B cell (primary cell): ENCODE measurements at regions not wholly inside any gene's neighbourhood (a gene's known extent, or its start where the extent isn't known, plus 50 kb on each side); places are given as distances from the start of the nearest gene placed in this dataset.
A peak's percentile ranks its signal among the peaks of the same experiment; 100 is the strongest.

ENCODE experiments used
- ATAC-seq: fragments of 200-7000 bp; cut with Tn5 transposase; one replicate; pipeline ENCODE4 v1.10.0; 2021; ENCODE audit warnings: low read depth, mild to moderate bottlenecking, moderate number of reproducible peaks, moderate library complexity
- CTCF ChIA-PET: fragments of 350-600 bp; sonication (Branson Sonifier 250); formaldehyde crosslinking; loops from one replicate; lab custom pipeline; 2021; ENCODE audit warnings: antibody characterized with exemption, inconsistent platforms; lab: Charles Lee
- POLR2A ChIA-PET: fragments of 350-600 bp; sonication (Branson Sonifier 250); formaldehyde crosslinking; loops from one replicate; lab custom pipeline; 2021; ENCODE audit warnings: antibody characterized with exemption; lab: Charles Lee
- DNase-seq: peaks from one replicate; pipeline ENCODE4 v3.0.0; 2013
- H2AFZ ChIP-seq: 2 replicates; pipeline ENCODE4 v1.6.1; 2012; ENCODE audit warnings: mild to moderate bottlenecking, low read depth, low read length; ENCODE audit not compliant: insufficient read depth, poor library complexity, severe bottlenecking
- H3K27ac ChIP-seq, 2 donors: 1 replicate in 1 of 2; 2 replicates in 1 of 2; pipeline ENCODE4 v1.5.1; 2012 to 2013; ENCODE audit warnings: low read length in 2 of 2, mild to moderate bottlenecking in 2 of 2, moderate library complexity in 1 of 2
- H3K27me3 ChIP-seq, 4 experiments: fragments of 200-600 bp in 1 of 4; sonication (generic) in 1 of 4; replicated peaks in 1 of 4; 1 replicate in 2 of 4; 2 replicates in 2 of 4; pipeline versions ENCODE4 v1.6.1 to v1.7.0; 2013 to 2016; ENCODE audit warnings: low read length in 3 of 4, mild to moderate bottlenecking in 2 of 4, mixed read lengths in 1 of 4, moderate library complexity in 1 of 4; ENCODE audit not compliant: insufficient read depth in 4 of 4, control insufficient read depth in 3 of 4; ENCODE audit errors: control extremely low read depth in 1 of 4
- H3K36me3 ChIP-seq, 2 experiments: replicated peaks in 1 of 2; 1 replicate in 1 of 2; 2 replicates in 1 of 2; pipeline versions ENCODE4 v1.6.1 to v1.7.1; 2013; ENCODE audit warnings: low read length in 1 of 2; ENCODE audit not compliant: insufficient read depth in 2 of 2, control insufficient read depth in 1 of 2; ENCODE audit errors: control extremely low read depth in 1 of 2, extremely low read depth in 1 of 2
- H3K4me1 ChIP-seq, 2 donors: fragments of 200-600 bp in 1 of 2; sonication (generic) in 1 of 2; 1 replicate in 1 of 2; 2 replicates in 1 of 2; pipeline versions ENCODE4 v1.5.1 to v1.6.1; 2013 to 2017; ENCODE audit warnings: low read length in 2 of 2; ENCODE audit not compliant: control insufficient read depth in 2 of 2, insufficient read depth in 2 of 2
- H3K4me2 ChIP-seq: replicated peaks from 2 replicates; pipeline ENCODE3; 2012; ENCODE audit warnings: mild to moderate bottlenecking, low read depth, low read length; ENCODE audit not compliant: poor library complexity, severe bottlenecking
- H3K4me3 ChIP-seq, 5 experiments: fragments of 200-600 bp in 1 of 5; sonication (generic) in 1 of 5; 1 replicate in 3 of 5; 2 replicates in 2 of 5; pipeline versions ENCODE4 v1.5.1 to v1.7.0; 2011 to 2016; ENCODE audit warnings: low read length in 4 of 5, mild to moderate bottlenecking in 4 of 5, low read depth in 2 of 5, control low read depth in 1 of 5, moderate library complexity in 1 of 5; ENCODE audit not compliant: insufficient read depth in 1 of 5; ENCODE audit errors: control extremely low read depth in 1 of 5, extremely low read depth in 1 of 5
- H3K79me2 ChIP-seq: fragments of 200-600 bp; sonication (generic); one replicate; pipeline ENCODE4 v1.6.0; 2016; ENCODE audit warnings: low read length; ENCODE audit not compliant: control insufficient read depth, insufficient read depth
- H3K9ac ChIP-seq: fragments of 200-600 bp; sonication (generic); 2 replicates; pipeline ENCODE4 v1.6.1; 2017; ENCODE audit warnings: mild to moderate bottlenecking, low read length, moderate library complexity
- H3K9me3 ChIP-seq, 3 donors: one replicate each; pipeline versions ENCODE4 v1.6.1 to v1.7.1; 2013; ENCODE audit warnings: low read length in 2 of 3; ENCODE audit not compliant: control insufficient read depth in 2 of 3, insufficient read depth in 1 of 3; ENCODE audit errors: control extremely low read depth in 1 of 3
- H4K20me1 ChIP-seq: 2 replicates; pipeline ENCODE4 v1.6.0; 2012; ENCODE audit warnings: mild to moderate bottlenecking, low read length; ENCODE audit not compliant: insufficient read depth, control insufficient read depth, poor library complexity, severe bottlenecking
- H3K27ac Mint-ChIP-seq: one replicate; pipeline ENCODE4 v1.8.0; 2021; ENCODE audit warnings: mixed read lengths
- H3K27me3 Mint-ChIP-seq: one replicate; pipeline ENCODE4 v1.8.0; 2021; ENCODE audit warnings: mixed read lengths
- H3K4me1 Mint-ChIP-seq: one replicate; pipeline ENCODE4 v1.8.0; 2021; ENCODE audit warnings: mixed read lengths
- H3K4me3 Mint-ChIP-seq: one replicate; pipeline ENCODE4 v1.8.0; 2021; ENCODE audit warnings: mixed read lengths
- H3K9me3 Mint-ChIP-seq: one replicate; pipeline ENCODE4 v1.8.0; 2022; ENCODE audit warnings: mixed read lengths; ENCODE audit not compliant: insufficient read depth
- EZH2 ChIP-seq: IDR thresholded peaks from 2 replicates; pipeline ENCODE4 v1.6.1; 2012; ENCODE audit warnings: borderline replicate concordance, low read depth, mild to moderate bottlenecking, moderate library complexity, low read length; ENCODE audit not compliant: insufficient read depth, poor library complexity, severe bottlenecking
- WGBS: methylation state at CpG from one replicate; pipeline ENCODE4 v1.1.5; 2013; ENCODE audit warnings: missing lambda C conversion rate; ENCODE audit not compliant: insufficient coverage; 5-methylcytosine and 5-hydroxymethylcytosine counted together
- intact Hi-C: fragments of 100-400 bp; cut with micrococcal nuclease; formaldehyde crosslinking; loops from one replicate; pipeline ENCODE4 v1.10.0; 2022
- TF ChIP-seq, protein P1 (sequence below): fragments of 200-600 bp; IDR thresholded peaks from one replicate; pipeline ENCODE4 v1.8.0; 2022; ENCODE audit warnings: antibody characterized with exemption, mild to moderate bottlenecking

DNA sequence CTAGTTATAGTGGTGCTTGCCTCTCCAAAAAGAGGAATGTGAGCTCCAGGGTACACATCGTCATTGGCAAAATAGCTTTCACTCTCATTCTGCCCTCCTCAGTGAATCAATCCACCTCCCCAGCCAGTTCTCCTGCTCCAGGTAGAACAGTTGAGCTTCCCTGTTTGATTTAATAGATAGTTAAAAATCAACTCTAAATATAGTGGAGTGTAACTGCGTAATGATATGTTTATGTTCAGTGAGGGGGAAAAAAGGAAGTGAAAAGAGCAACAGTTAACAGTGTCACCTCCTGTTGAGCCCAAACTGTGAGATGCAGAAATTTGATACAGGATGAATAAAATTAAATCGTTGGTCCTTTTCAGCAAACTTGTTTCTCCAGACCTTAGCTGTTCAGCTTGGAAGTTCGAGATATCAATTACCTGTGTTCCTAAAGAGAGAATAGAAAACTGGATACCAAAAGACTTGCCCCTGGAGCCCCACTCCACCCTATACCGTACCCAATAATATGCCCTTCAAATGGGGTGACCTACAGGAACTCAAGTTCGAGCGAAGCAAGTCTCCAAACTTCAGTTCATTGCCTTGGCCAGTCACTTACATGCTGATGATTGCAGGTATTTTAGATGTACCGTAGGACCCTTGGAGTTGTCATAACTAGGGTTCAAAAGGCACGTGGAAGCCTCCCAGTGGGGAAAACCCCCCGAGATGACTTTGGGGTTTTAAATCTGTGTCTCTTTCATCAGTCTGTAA is 708.4 kb downstream of the RNF144A start:
- Mint-ChIP-seq H3K4me1 (no peaks in the 10 kb centered on the region), H3K27me3 (no peaks in the 10 kb centered on the region), H3K4me3 (peak overlapping the region; percentile 73), H3K27ac (peak overlapping the region; percentile 69), H3K9me3 (peaks cover 3% of the 10 kb centered on the region)
- Histone ChIP-seq H3K4me2 (peak overlapping the region; percentile 59), H3K36me3 (no peaks in the 10 kb centered on the region), H3K4me3 (peak overlapping the region in 2 of 5 experiments; percentile 18 to 20), H4K20me1 (no peaks in the 10 kb centered on the region), H3K4me1 (peaks cover 19 to 21% of the 10 kb centered on the region in 2 donors), H3K79me2 (no peaks in the 10 kb centered on the region), H3K9ac (peak overlapping the region; percentile 48), H3K27ac (peak overlapping the region; percentile 24 to 43), H3K27me3 (no peaks in the 10 kb centered on the region), H3K9me3 (no peaks in the 10 kb centered on the region), H2AFZ (peak overlapping the region; percentile 64)
- ChIA-PET POLR2A (no interaction called here), CTCF (no interaction called here)
- intact Hi-C loops: no loop called here
- peak; percentile 86 for ATAC-seq
- 15% methylated on average over 4 of the region's 10 CpGs for WGBS
- TF ChIP-seq EZH2: no peak
- TF ChIP-seq, protein P1, sequence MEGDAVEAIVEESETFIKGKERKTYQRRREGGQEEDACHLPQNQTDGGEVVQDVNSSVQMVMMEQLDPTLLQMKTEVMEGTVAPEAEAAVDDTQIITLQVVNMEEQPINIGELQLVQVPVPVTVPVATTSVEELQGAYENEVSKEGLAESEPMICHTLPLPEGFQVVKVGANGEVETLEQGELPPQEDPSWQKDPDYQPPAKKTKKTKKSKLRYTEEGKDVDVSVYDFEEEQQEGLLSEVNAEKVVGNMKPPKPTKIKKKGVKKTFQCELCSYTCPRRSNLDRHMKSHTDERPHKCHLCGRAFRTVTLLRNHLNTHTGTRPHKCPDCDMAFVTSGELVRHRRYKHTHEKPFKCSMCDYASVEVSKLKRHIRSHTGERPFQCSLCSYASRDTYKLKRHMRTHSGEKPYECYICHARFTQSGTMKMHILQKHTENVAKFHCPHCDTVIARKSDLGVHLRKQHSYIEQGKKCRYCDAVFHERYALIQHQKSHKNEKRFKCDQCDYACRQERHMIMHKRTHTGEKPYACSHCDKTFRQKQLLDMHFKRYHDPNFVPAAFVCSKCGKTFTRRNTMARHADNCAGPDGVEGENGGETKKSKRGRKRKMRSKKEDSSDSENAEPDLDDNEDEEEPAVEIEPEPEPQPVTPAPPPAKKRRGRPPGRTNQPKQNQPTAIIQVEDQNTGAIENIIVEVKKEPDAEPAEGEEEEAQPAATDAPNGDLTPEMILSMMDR: no peak
- DNase-seq: peak; percentile 48

DNA sequence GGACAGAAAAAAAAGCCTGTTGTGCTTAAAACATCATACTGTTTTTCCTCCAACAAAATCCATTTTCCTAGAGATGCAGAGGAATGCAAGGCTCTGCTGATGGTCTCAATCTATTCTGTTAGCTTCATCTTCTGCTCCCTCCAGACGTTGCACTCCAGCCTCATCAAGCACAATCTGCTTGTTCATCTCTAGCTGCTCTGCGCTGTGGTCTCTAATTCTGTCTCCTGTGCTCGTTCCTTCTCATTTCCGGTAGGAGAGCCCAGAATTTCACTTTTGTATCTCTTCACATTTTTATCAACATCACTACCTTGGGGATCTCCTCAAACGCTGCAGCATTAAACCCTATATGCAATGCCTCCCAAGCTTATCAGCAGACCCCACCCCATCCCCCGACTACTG is 708.9 kb downstream of the RNF144A start:
- 80% methylated on average over 6 of the region's 6 CpGs for WGBS
- H3K27me3 Mint-ChIP-seq: no peaks in the 10 kb centered on the region
- H3K9me3 ChIP-seq: no peaks in the 10 kb centered on the region
- no peak overlapping the region for H3K4me3 Mint-ChIP-seq
- H3K4me1 Mint-ChIP-seq: no peaks in the 10 kb centered on the region
- peak overlapping the region in 1 of 2 donors; percentile 43 for H3K27ac ChIP-seq
- H3K36me3 ChIP-seq: no peaks in the 10 kb centered on the region
- ATAC-seq (no peak), DNase-seq (no peak)
- peaks cover 19 to 21% of the 10 kb centered on the region in 2 donors for H3K4me1 ChIP-seq
- no peak overlapping the region for H3K27ac Mint-ChIP-seq
- TF ChIP-seq, protein P1: no peak
- no peak for TF ChIP-seq EZH2
- peak overlapping the region; percentile 48 for H3K9ac ChIP-seq
- H3K27me3 ChIP-seq: no peaks in the 10 kb centered on the region
- peak overlapping the region; percentile 64 for H2AFZ ChIP-seq
- H3K4me2 ChIP-seq: peak overlapping the region; percentile 59
- peaks cover 3% of the 10 kb centered on the region for H3K9me3 Mint-ChIP-seq
- POLR2A ChIA-PET: no interaction called here
- no peaks in the 10 kb centered on the region for H4K20me1 ChIP-seq
- CTCF ChIA-PET: no interaction called here
- intact Hi-C loops: no loop called here
- H3K4me3 ChIP-seq: peak overlapping the region in 1 of 5 experiments; percentile 20
- H3K79me2 ChIP-seq: no peaks in the 10 kb centered on the region
